Ovary (tissue), 3 donors: ENCODE measurements at regions not wholly inside any gene's neighbourhood (a gene's known extent, or its start where the extent isn't known, plus 50 kb on each side); places are given as distances from the start of the nearest gene placed in this dataset.

Experiments used
- POLR2A ChIP-seq: fragments of 450-650 bp; IDR thresholded peaks from one replicate; pipeline ENCODE4 v1.6.1; 2017; ENCODE audit warnings: antibody characterized with exemption, mild to moderate bottlenecking, moderate library complexity
- TF ChIP-seq, protein P1 (sequence below), 3 donors: fragments of 450-650 bp in 2 of 3; fragments of 200-600 bp in 1 of 3; IDR thresholded peaks; one replicate each; pipeline versions ENCODE4 v1.5.1 to v1.8.0; 2016 to 2022; ENCODE audit warnings: antibody characterized with exemption in 3 of 3, mild to moderate bottlenecking in 1 of 3
- donor health status: DM: no; HTN: no; CAD: no.

DNA sequence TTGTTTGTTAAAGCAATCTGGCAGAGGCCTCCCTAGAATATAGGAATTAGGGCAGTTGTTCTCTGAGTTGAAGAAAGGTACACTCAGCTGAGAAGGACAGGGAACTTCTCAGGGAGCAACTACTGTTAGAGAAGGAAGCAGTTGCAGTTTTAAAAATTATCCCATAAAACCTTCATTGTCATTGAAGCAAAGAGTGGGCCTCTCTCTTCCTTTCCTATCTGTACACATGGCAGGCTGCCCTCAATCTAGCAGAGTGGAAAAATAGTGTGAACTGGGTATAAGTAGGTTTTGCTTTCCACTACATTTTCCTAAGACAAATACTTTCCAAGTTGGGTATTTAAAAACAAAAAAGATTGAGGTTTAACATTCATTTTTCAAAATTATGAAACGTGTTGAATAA lies 236.7 kb upstream of the KLF14 start:
- TF ChIP-seq, protein P1, sequence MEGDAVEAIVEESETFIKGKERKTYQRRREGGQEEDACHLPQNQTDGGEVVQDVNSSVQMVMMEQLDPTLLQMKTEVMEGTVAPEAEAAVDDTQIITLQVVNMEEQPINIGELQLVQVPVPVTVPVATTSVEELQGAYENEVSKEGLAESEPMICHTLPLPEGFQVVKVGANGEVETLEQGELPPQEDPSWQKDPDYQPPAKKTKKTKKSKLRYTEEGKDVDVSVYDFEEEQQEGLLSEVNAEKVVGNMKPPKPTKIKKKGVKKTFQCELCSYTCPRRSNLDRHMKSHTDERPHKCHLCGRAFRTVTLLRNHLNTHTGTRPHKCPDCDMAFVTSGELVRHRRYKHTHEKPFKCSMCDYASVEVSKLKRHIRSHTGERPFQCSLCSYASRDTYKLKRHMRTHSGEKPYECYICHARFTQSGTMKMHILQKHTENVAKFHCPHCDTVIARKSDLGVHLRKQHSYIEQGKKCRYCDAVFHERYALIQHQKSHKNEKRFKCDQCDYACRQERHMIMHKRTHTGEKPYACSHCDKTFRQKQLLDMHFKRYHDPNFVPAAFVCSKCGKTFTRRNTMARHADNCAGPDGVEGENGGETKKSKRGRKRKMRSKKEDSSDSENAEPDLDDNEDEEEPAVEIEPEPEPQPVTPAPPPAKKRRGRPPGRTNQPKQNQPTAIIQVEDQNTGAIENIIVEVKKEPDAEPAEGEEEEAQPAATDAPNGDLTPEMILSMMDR (IDR thresholded peaks at IDR 0.05), result no peak
- no peak for TF ChIP-seq POLR2A
